Breast epithelium (tissue), 4 donors: ENCODE measurements at regions not wholly inside any gene's neighbourhood (a gene's known extent, or its start where the extent isn't known, plus 50 kb on each side); places are given as distances from the start of the nearest gene placed in this dataset.

ENCODE experiments used
- DNase-seq, 2 donors: peaks; one replicate each; pipeline ENCODE4 v3.0.0-alpha.2; 2019; ENCODE audit warnings: low spot score in 2 of 2
- H3K27ac ChIP-seq, 2 donors: fragments of 200-600 bp; sonication (generic) in 1 of 2; one replicate each; pipeline ENCODE4 v1.5.1; 2016 to 2019; ENCODE audit warnings: mild to moderate bottlenecking in 1 of 2
- H3K27me3 ChIP-seq, 2 donors: fragments of 200-600 bp; sonication (generic) in 1 of 2; one replicate each; pipeline versions ENCODE4 v1.5.1 to v1.6.0; 2017 to 2019; ENCODE audit warnings: control low read depth in 1 of 2, mild to moderate bottlenecking in 1 of 2
- H3K36me3 ChIP-seq: fragments of 200-600 bp; one replicate; pipeline ENCODE4 v1.5.1; 2019
- H3K4me1 ChIP-seq, 2 donors: fragments of 200-600 bp; sonication (generic); one replicate each; pipeline ENCODE4 v1.5.1; 2016 to 2019; ENCODE audit warnings: control low read depth in 1 of 2
- H3K4me3 ChIP-seq, 3 donors: fragments of 200-600 bp; sonication (generic); 1 replicate in 2 of 3; 2 replicates in 1 of 3; pipeline ENCODE4 v1.5.1; 2016 to 2019; ENCODE audit warnings: mild to moderate bottlenecking in 3 of 3, moderate library complexity in 2 of 3
- H3K9me3 ChIP-seq, 2 donors: fragments of 200-600 bp; sonication (generic) in 1 of 2; one replicate each; pipeline ENCODE4 v1.5.1; 2016 to 2019; ENCODE audit warnings: control low read depth in 1 of 2
- POLR2A ChIP-seq: fragments of 450-650 bp; IDR thresholded peaks from one replicate; pipeline ENCODE4 v1.6.1; 2016; ENCODE audit warnings: antibody characterized with exemption, mild to moderate bottlenecking, moderate library complexity
- POLR2AphosphoS5 ChIP-seq, 3 donors: sonication (generic); formaldehyde crosslinking; IDR thresholded peaks; one replicate each; pipeline ENCODE4 v1.6.1; 2017; ENCODE audit warnings: antibody characterized with exemption in 3 of 3
- intact Hi-C: fragments of 100-400 bp; cut with DNase I; formaldehyde crosslinking; loops from one replicate; pipeline ENCODE4 v1.15.1; 2023; ENCODE audit warnings: low total_unique reads
- TF ChIP-seq, protein P1 (sequence below), 3 donors: fragments of 450-650 bp; IDR thresholded peaks; one replicate each; pipeline ENCODE4 v1.5.1; 2016 to 2017; ENCODE audit warnings: antibody characterized with exemption in 3 of 3, mild to moderate bottlenecking in 3 of 3, moderate library complexity in 3 of 3

- Histone ChIP-seq H3K27ac (no peak overlapping the region), H3K9me3 (no peaks in the 10 kb centered on the region), H3K36me3 (no peaks in the 10 kb centered on the region), H3K27me3 (peaks cover 0 to 11% of the 10 kb centered on the region in 2 donors), H3K4me3 (no peak overlapping the region), H3K4me1 (no peaks in the 10 kb centered on the region)
- no peak for DNase-seq
- TF ChIP-seq POLR2A (no peak), POLR2AphosphoS5 (IDR thresholded peaks at IDR 0.05) (no peak)
- TF ChIP-seq, protein P1, sequence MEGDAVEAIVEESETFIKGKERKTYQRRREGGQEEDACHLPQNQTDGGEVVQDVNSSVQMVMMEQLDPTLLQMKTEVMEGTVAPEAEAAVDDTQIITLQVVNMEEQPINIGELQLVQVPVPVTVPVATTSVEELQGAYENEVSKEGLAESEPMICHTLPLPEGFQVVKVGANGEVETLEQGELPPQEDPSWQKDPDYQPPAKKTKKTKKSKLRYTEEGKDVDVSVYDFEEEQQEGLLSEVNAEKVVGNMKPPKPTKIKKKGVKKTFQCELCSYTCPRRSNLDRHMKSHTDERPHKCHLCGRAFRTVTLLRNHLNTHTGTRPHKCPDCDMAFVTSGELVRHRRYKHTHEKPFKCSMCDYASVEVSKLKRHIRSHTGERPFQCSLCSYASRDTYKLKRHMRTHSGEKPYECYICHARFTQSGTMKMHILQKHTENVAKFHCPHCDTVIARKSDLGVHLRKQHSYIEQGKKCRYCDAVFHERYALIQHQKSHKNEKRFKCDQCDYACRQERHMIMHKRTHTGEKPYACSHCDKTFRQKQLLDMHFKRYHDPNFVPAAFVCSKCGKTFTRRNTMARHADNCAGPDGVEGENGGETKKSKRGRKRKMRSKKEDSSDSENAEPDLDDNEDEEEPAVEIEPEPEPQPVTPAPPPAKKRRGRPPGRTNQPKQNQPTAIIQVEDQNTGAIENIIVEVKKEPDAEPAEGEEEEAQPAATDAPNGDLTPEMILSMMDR (IDR thresholded peaks at IDR 0.05), result no peak
- intact Hi-C loops, result no loop called here
Measured at GRCh38 chr3:10566451-10566850, 61.1 kb upstream of the ATP2B2 start.

GRCh38 chr3:10568549-10568948 lies 63.2 kb upstream of the ATP2B2 start:
- H3K27me3 ChIP-seq, result no peaks in the 10 kb centered on the region
- no peak overlapping the region for H3K4me3 ChIP-seq
- no peaks in the 10 kb centered on the region for H3K4me1 ChIP-seq
- H3K27ac ChIP-seq, result no peak overlapping the region
- no peaks in the 10 kb centered on the region for H3K9me3 ChIP-seq
- intact Hi-C loops, result no loop called here
- no peaks in the 10 kb centered on the region for H3K36me3 ChIP-seq
- DNase-seq, result no peak
- TF ChIP-seq, protein P1 (IDR thresholded peaks at IDR 0.05), result no peak
- no peak for TF ChIP-seq POLR2AphosphoS5 (IDR thresholded peaks at IDR 0.05)
- TF ChIP-seq POLR2A, result no peak

DNA sequence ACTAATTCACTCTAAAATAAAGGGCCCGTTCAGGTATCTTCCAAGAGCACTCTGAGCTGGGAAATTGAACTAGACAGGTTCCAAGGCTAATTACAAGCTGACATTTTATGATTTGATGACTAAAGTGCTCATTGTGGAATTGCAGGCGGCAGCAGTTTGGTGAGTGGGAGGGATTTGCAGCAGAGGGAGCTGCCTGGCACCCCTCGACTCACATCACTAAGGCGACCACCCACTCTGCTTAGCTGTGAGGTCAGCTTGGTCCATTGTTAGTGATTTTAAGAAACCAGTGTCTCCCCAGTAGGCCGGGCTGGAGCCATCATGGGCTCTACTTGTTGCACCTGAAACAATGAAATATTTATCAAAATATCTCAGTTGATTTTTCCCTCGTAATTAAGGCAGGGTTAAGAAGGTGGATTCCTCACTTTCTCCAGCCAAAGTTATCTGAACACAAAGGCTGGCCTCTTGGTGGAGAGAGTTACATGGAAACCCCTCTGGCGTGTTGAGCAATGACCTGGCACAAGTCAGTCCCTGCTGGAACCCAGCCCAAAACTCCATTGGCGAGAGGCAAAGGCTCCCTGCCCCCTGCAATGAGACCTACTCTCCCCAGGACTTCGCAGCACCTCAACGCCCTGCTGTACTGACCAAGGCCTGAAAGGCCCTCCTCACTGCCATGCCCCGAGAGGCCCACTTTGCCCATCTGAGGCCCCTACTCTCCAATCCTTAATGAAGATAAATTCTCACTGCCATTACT lies 65.0 kb upstream of the ATP2B2 start:
- intact Hi-C loops, result no loop called here
- no peaks in the 10 kb centered on the region for H3K9me3 ChIP-seq
- peak; percentile 70 to 71 for DNase-seq
- H3K27me3 ChIP-seq, result no peaks in the 10 kb centered on the region
- H3K4me3 ChIP-seq, result no peak overlapping the region
- no peaks in the 10 kb centered on the region for H3K36me3 ChIP-seq
- H3K27ac ChIP-seq, result peak overlapping the region; percentile 12 to 43
- TF ChIP-seq POLR2A (no peak), POLR2AphosphoS5 (IDR thresholded peaks at IDR 0.05) (peak in 1 of 3 donors; percentile 34)
- no peaks in the 10 kb centered on the region for H3K4me1 ChIP-seq

GRCh38 chr3:10574101-10574620 lies 68.8 kb upstream of the ATP2B2 start:
- Histone ChIP-seq H3K4me1 (no peaks in the 10 kb centered on the region), H3K4me3 (no peak overlapping the region), H3K27ac (no peak overlapping the region), H3K36me3 (no peaks in the 10 kb centered on the region), H3K27me3 (no peaks in the 10 kb centered on the region), H3K9me3 (no peaks in the 10 kb centered on the region)
- TF ChIP-seq POLR2A, result no peak
- TF ChIP-seq, protein P1 (IDR thresholded peaks at IDR 0.05), result no peak
- TF ChIP-seq POLR2AphosphoS5 (IDR thresholded peaks at IDR 0.05), result no peak
- no peak for DNase-seq
- intact Hi-C loops, result no loop called here

DNA sequence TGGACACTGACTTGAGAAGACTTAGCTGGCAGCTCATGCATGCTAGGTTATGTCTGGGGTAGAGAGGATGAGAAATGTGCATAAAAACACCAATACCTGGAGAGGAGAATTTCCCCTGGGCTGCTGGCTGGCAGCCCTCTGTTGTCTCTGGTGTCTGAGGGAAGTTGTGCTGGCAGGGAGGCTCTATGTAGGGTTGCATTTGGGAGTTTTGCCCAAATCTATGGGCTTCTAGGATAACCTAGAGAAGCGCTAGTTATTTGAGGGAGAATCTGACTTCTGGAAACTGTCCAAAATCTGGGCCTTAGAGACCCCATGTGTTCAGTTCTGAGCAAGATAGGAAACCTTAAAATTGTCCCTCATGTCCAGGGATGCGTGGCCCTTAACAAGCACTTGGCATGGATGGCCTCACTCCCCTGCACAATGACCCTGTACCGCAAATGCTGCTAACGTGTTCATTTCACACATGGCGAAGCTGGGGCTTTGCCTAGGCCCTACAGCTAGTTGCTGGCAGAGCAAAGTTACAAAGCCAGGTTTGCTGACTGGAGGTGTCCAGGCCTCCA lies 70.3 kb upstream of the ATP2B2 start:
- DNase-seq, result no peak
- no peaks in the 10 kb centered on the region for H3K4me1 ChIP-seq
- no peaks in the 10 kb centered on the region for H3K9me3 ChIP-seq
- no peak overlapping the region for H3K4me3 ChIP-seq
- intact Hi-C loops, result no loop called here
- no peaks in the 10 kb centered on the region for H3K36me3 ChIP-seq
- H3K27me3 ChIP-seq, result no peaks in the 10 kb centered on the region
- no peak overlapping the region for H3K27ac ChIP-seq
- TF ChIP-seq POLR2A (no peak), POLR2AphosphoS5 (IDR thresholded peaks at IDR 0.05) (no peak)
- TF ChIP-seq, protein P1 (IDR thresholded peaks at IDR 0.05), result no peak
